Esophagus squamous epithelium (tissue), 5 donors: ENCODE measurements at regions not wholly inside any gene's neighbourhood (a gene's known extent, or its start where the extent isn't known, plus 50 kb on each side); places are given as distances from the start of the nearest gene placed in this dataset.

Experiments used
- DNase-seq: peaks from one replicate; lab custom pipeline; 2025; lab: John Stamatoyannopoulos, UW
- H3K27ac ChIP-seq, 4 donors: fragments of 200-600 bp; sonication (generic); one replicate each; pipeline ENCODE4 v1.5.1; 2016 to 2019; ENCODE audit warnings: mild to moderate bottlenecking in 1 of 4
- H3K27me3 ChIP-seq, 4 donors: fragments of 200-600 bp; sonication (generic); 1 replicate in 3 of 4; 2 replicates in 1 of 4; pipeline versions ENCODE4 v1.5.1 to v1.6.0; 2017 to 2021; ENCODE audit warnings: antibody characterized with exemption in 1 of 4
- H3K36me3 ChIP-seq, 3 donors: fragments of 200-600 bp; sonication (generic); one replicate each; pipeline ENCODE4 v1.5.1; 2016 to 2019
- H3K4me1 ChIP-seq, 3 donors: fragments of 200-600 bp; sonication (generic); one replicate each; pipeline ENCODE4 v1.5.1; 2017 to 2019
- H3K4me3 ChIP-seq, 4 donors: fragments of 200-600 bp; sonication (generic); 1 replicate in 3 of 4; 2 replicates in 1 of 4; pipeline ENCODE4 v1.5.1; 2016 to 2019; ENCODE audit warnings: mild to moderate bottlenecking in 2 of 4, moderate library complexity in 1 of 4
- H3K9me3 ChIP-seq, 3 donors: fragments of 200-600 bp; sonication (generic); one replicate each; pipeline ENCODE4 v1.5.1; 2016 to 2019
- CTCF ChIP-seq, 6 experiments: fragments of 450-650 bp in 4 of 6; fragments of 200-600 bp in 2 of 6; sonication (generic) in 2 of 6; IDR thresholded peaks; one replicate each; pipeline ENCODE4 v1.5.1; 2016 to 2019; ENCODE audit warnings: antibody characterized with exemption in 6 of 6, mild to moderate bottlenecking in 4 of 6, moderate library complexity in 4 of 6
- POLR2A ChIP-seq, 4 donors: fragments of 450-650 bp; IDR thresholded peaks; one replicate each; pipeline ENCODE4 v1.6.1; 2017; ENCODE audit warnings: antibody characterized with exemption in 4 of 4, mild to moderate bottlenecking in 4 of 4, moderate library complexity in 3 of 4
- WGBS, 2 donors: methylation state at CpG; one replicate each; pipeline ENCODE4 v1.1.5; 2018; 5-methylcytosine and 5-hydroxymethylcytosine counted together
- intact Hi-C: fragments of 100-400 bp; cut with DNase I; formaldehyde crosslinking; loops from one replicate; pipeline ENCODE4 v1.15.0; 2022
- donor health status: DM: yes; HTN: yes; CAD: no.

GRCh38 chr3:182731764-182732163 lies 61.5 kb upstream of the ATP11B start:
- DNase-seq: no peak
- 81 to 90% methylated on average over 3 of the region's 3 CpGs for WGBS, 2 donors
- Histone ChIP-seq H3K36me3 (no peaks in the 10 kb centered on the region), H3K9me3 (no peaks in the 10 kb centered on the region), H3K27me3 (peaks cover 0 to 5% (median 0%) of the 10 kb centered on the region in 4 donors), H3K27ac (no peak overlapping the region), H3K4me3 (no peak overlapping the region), H3K4me1 (peaks cover 0 to 9% (median 5%) of the 10 kb centered on the region in 3 donors)
- intact Hi-C loops: no loop called here
- TF ChIP-seq CTCF (IDR thresholded peaks at IDR 0.05) (no peak), POLR2A (IDR thresholded peaks at IDR 0.05) (no peak)

GRCh38 chr3:182732232-182733015 lies 60.9 kb upstream of the ATP11B start:
- H3K4me3 ChIP-seq: no peak overlapping the region
- H3K36me3 ChIP-seq: no peaks in the 10 kb centered on the region
- WGBS, 2 donors: 79 to 85% methylated on average over 4 to 5 of the region's 5 CpGs
- intact Hi-C loops: no loop called here
- TF ChIP-seq CTCF (IDR thresholded peaks at IDR 0.05): no peak
- no peak for TF ChIP-seq POLR2A (IDR thresholded peaks at IDR 0.05)
- no peak for DNase-seq
- H3K4me1 ChIP-seq: peaks cover 0 to 9% (median 5%) of the 10 kb centered on the region in 3 donors
- peaks cover 0 to 5% (median 0%) of the 10 kb centered on the region in 4 donors for H3K27me3 ChIP-seq
- no peaks in the 10 kb centered on the region for H3K9me3 ChIP-seq
- H3K27ac ChIP-seq: no peak overlapping the region

GRCh38 chr3:182735672-182736071 lies 57.6 kb upstream of the ATP11B start:
- no peak overlapping the region for H3K27ac ChIP-seq
- peaks cover 0 to 5% (median 0%) of the 10 kb centered on the region in 4 donors for H3K27me3 ChIP-seq
- no peak overlapping the region for H3K4me3 ChIP-seq
- peaks cover 4 to 27% (median 6%) of the 10 kb centered on the region in 3 donors for H3K4me1 ChIP-seq
- 45 to 46% methylated on average over 2 of the region's 2 CpGs for WGBS, 2 donors
- no peak for TF ChIP-seq POLR2A (IDR thresholded peaks at IDR 0.05)
- H3K36me3 ChIP-seq: no peaks in the 10 kb centered on the region
- intact Hi-C loops: no loop called here
- H3K9me3 ChIP-seq: no peaks in the 10 kb centered on the region
- DNase-seq: no peak

GRCh38 chr3:182737825-182738224 lies 55.5 kb upstream of the ATP11B start:
- TF ChIP-seq CTCF (IDR thresholded peaks at IDR 0.05): no peak
- TF ChIP-seq POLR2A (IDR thresholded peaks at IDR 0.05): no peak
- Histone ChIP-seq H3K36me3 (no peaks in the 10 kb centered on the region), H3K9me3 (no peaks in the 10 kb centered on the region), H3K4me1 (peaks cover 4 to 31% (median 6%) of the 10 kb centered on the region in 3 donors), H3K4me3 (no peak overlapping the region), H3K27me3 (peaks cover 0 to 1% (median 0%) of the 10 kb centered on the region in 4 donors), H3K27ac (peak overlapping the region in 3 of 4 donors; percentile 73 to 90 (median 85))
- DNase-seq: no peak
- intact Hi-C loops: no loop called here
- 71 to 78% methylated on average over 2 of the region's 2 CpGs for WGBS, 2 donors

- intact Hi-C loops: no loop called here
- WGBS, 2 donors: 41 to 43% methylated on average over 6 of the region's 6 CpGs
- Histone ChIP-seq H3K36me3 (no peaks in the 10 kb centered on the region), H3K27me3 (no peaks in the 10 kb centered on the region), H3K4me3 (peak overlapping the region; percentile 2 to 25 (median 22)), H3K9me3 (no peaks in the 10 kb centered on the region), H3K27ac (peak overlapping the region; percentile 72 to 90 (median 79)), H3K4me1 (peaks cover 4 to 31% (median 6%) of the 10 kb centered on the region in 3 donors)
- TF ChIP-seq POLR2A (IDR thresholded peaks at IDR 0.05): no peak
- no peak for TF ChIP-seq CTCF (IDR thresholded peaks at IDR 0.05)
- DNase-seq: no peak
Observed at GRCh38 chr3:182738583-182739411, 54.5 kb upstream of the ATP11B start.
